RWPE1 (cell line): ENCODE measurements at regions not wholly inside any gene's neighbourhood (a gene's known extent, or its start where the extent isn't known, plus 50 kb on each side); places are given as distances from the start of the nearest gene placed in this dataset.

Experiments used
- CTCF ChIA-PET: fragments of 350-600 bp; sonication (Branson Sonifier 250); formaldehyde crosslinking; extraction: SDS; loops from one replicate; lab custom pipeline; 2021; lab: Yijun Ruan, JAX
- POLR2A ChIA-PET: fragments of 400-600 bp; formaldehyde crosslinking; extraction: SDS; loops from one replicate; lab custom pipeline; 2020; ENCODE audit warnings: antibody characterized with exemption; ENCODE audit not compliant: low non-redundant PET; lab: Yijun Ruan, JAX
- DNase-seq: peaks from one replicate; pipeline ENCODE4 v3.0.0; 2012; ENCODE audit warnings: low spot score
- H3K27ac ChIP-seq: fragments of 450-650 bp; 2 replicates; pipeline ENCODE4 v1.5.1; 2017
- TF ChIP-seq, protein P1 (sequence below): fragments of 450-650 bp; conservative IDR thresholded peaks from 2 replicates; pipeline ENCODE4 v1.5.1; 2017; ENCODE audit warnings: low read depth, mild to moderate bottlenecking

DNA sequence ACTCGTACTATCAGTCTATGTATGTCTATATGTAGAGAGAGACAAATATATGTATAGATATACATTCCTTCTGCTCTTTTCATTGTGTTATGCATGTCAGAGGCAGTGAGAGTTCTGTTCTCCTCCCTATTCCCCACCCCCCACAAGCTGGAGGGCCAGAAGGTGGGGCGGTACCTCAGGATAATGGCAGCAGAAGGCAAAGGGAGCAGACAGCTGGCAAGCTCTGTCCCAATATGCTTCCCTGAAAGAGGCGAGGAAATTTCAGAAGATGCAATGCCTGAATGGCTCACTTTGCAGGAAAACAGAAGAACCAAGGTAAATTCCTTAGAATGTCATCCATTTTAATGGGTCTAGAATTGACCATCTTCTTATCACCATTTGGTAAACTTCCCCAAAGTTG lies 114.4 kb downstream of the NAA11 start:
- CTCF ChIA-PET = no interaction called here
- POLR2A ChIA-PET = no interaction called here
- TF ChIP-seq, protein P1, sequence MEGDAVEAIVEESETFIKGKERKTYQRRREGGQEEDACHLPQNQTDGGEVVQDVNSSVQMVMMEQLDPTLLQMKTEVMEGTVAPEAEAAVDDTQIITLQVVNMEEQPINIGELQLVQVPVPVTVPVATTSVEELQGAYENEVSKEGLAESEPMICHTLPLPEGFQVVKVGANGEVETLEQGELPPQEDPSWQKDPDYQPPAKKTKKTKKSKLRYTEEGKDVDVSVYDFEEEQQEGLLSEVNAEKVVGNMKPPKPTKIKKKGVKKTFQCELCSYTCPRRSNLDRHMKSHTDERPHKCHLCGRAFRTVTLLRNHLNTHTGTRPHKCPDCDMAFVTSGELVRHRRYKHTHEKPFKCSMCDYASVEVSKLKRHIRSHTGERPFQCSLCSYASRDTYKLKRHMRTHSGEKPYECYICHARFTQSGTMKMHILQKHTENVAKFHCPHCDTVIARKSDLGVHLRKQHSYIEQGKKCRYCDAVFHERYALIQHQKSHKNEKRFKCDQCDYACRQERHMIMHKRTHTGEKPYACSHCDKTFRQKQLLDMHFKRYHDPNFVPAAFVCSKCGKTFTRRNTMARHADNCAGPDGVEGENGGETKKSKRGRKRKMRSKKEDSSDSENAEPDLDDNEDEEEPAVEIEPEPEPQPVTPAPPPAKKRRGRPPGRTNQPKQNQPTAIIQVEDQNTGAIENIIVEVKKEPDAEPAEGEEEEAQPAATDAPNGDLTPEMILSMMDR = no peak
- H3K27ac ChIP-seq = no peak overlapping the region
- no peak for DNase-seq

DNA sequence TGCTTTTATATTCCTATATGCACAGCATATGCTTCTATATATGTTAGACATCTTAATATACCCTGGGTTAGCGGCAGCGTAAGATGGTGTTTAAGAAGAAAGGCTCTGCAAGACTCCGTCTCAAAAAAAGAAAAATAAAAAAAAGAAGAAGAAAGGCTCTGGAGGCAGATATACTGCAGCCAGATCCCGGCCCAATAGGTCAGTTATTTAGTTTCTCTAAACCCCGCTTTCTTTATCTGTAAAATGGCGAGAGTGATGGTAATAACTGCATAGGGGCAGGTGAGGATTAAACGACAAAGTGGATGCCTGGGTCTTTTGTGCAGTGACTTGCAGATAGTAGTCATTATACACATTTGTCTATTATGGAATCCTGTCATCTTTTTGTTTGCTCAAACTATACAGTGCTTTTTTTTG lies 115.2 kb downstream of the NAA11 start:
- CTCF ChIA-PET = no interaction called here
- POLR2A ChIA-PET = no interaction called here
- no peak overlapping the region for H3K27ac ChIP-seq
- DNase-seq = no peak
- TF ChIP-seq, protein P1 = no peak

DNA sequence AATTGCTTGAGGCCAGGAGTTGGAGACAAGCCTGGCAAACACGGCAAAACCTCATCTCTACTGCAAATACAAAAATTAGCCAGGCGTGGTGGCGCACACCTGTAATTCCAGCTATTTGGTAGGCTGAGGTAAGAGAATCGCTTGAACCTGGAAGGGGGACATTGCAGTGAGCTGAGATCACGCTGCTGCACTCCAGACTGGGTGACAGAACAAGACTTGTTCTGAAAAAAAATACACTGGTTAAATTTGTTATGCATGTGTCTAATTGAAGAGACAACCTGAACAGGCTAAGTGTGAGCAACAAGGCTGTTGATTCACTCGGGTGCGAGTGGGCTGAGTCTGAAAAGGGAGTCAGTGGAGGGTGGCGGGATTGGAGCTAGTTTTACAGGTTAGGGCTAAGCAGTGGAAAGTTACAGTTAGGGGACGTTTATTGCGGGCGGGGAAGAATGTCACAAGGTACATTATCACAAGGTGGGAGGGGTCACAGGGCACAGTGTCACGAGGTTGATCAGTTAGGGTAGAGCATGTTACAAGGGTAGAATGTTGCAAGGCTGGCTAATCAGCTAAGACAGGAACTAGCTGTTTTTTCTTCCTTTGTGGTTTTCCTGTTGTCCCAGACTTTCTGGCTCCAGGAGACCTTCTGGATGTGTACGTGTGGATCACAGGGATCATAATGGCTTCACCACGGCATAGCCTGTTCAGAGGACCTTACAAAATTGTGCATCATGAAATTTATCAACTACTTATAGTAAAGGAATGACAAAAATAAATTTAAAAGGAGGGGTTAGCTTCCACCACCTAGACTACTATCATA lies 115.8 kb downstream of the NAA11 start:
- DNase-seq = no peak
- ChIA-PET POLR2A (no interaction called here), CTCF (no interaction called here)
- H3K27ac ChIP-seq = no peak overlapping the region
- TF ChIP-seq, protein P1 = no peak

DNA sequence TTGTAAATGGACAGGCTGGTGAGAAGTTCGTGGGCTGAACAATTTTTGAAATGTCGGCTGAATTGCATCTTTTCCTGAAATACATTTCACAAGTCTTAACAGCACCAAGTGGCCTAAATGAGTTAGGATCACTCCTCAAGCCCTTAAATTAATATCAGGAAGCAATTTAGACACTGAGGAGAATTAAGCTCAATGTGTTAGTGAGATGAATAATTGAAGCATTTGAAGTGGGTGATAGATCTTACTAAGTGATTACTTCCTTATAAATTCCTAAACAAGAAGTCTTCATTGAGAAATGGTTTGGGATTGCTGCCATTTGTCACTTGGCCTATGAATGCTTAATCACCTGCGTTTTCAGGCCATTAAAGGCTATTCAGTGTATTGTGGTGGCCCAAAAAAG lies 116.8 kb downstream of the NAA11 start:
- no peak overlapping the region for H3K27ac ChIP-seq
- ChIA-PET CTCF (no interaction called here), POLR2A (no interaction called here)
- TF ChIP-seq, protein P1 = no peak
- DNase-seq = no peak

DNA sequence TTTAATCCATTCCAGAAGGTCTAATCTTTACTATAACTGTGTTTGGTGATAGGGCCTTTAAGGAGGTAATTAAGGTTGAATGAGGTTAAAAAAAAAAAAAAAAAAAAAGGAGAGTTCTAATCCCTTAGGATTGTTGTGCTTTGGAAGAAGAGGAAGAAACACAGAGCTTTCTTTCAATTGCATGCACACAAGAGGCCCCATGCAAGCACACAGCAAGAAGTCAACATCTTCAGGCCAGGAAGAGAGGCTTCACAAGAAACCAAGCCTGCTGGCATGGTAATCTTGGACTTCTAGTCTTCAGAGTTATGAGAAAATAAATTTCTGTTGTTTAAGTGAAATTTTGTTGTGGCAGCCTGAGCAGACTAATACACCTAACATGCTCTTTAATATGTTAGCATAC lies 118.6 kb downstream of the NAA11 start:
- no peak for DNase-seq
- no peak overlapping the region for H3K27ac ChIP-seq
- CTCF ChIA-PET = no interaction called here
- TF ChIP-seq, protein P1 = no peak
- POLR2A ChIA-PET = no interaction called here

DNA sequence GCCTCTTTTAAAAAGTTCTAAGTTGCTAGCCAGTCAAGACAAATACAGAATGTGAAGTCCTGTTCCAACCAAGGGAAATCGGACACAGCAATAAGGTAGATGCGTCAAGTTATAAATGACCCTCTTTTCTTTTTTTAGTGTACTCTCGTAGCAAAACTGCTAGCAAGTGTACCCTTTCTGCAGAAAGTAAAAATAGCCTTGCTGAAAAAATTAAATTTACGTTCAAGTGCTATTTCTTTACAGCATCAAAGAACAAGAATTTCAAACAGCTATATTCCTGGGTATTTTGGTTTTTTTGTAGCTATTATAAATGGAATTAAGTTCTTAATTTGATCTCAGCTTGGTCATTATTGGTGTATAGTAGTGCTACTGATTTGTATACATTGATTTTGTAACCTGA lies 119.2 kb downstream of the NAA11 start:
- CTCF ChIA-PET = no interaction called here
- POLR2A ChIA-PET = no interaction called here

More for the DNA sequence above, 119.2 kb downstream of the NAA11 start:
- no peak for DNase-seq
- H3K27ac ChIP-seq = no peak overlapping the region
- TF ChIP-seq, protein P1 = no peak
